ENCODE measurements at regions not wholly inside any gene's neighbourhood (a gene's known extent, or its start where the extent isn't known, plus 50 kb on each side); places are given as distances from the start of the nearest gene placed in this dataset.
A peak's percentile ranks its signal among the peaks of the same experiment; 100 is the strongest.

DNA sequence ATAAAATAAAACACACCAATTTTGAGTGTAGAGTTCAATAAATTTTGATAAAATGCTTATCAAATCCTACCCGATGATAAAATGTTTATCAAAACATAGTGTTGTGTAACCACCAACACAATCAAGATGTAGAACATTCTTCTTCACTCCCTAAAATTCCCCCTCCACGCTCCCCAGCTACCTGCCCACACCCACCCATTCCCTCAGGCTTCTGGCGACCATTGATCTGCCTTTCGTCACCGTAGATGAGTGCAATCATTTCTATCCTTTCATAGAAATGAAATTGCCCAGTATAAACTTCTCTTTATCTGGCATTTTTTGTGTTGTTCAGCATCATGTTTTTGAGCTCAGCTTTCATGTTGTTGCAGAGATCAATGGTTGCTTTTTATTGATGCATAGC, 90.7 kb upstream of the TBX3 start:
- no peak for DNase-seq
- Mint-ChIP-seq H3K4me1 (peaks cover under 1% of the 10 kb centered on the region), H3K36me3 (peaks cover 0 to 3% of the 10 kb centered on the region in 2 donors), H3K27me3 (ENCODE audit: low read depth in 3 of 3) (peaks cover 2 to 9% (median 8%) of the 10 kb centered on the region in 3 donors), H3K4me3 (no peak overlapping the region), H3K9me3 (peaks cover 0 to 4% (median 0%) of the 10 kb centered on the region in 7 donors), H3K27ac (no peak overlapping the region)
- intact Hi-C loops (cut with micrococcal nuclease) = no loop called here
- Histone ChIP-seq H3K9me3 (replicated peaks in 1 of 2; ENCODE audit: control insufficient read depth in 1 of 2, insufficient read depth in 1 of 2, low read length in 2 of 2) (no peaks in the 10 kb centered on the region), H3K9ac (ENCODE audit: insufficient read depth, low read length, poor library complexity, severe bottlenecking) (no peak overlapping the region), H3K79me2 (ENCODE audit: insufficient read depth, low read length) (no peaks in the 10 kb centered on the region), H3K27ac (ENCODE audit: low read depth in 1 of 2, low read length in 2 of 2) (no peak overlapping the region), H4K20me1 (ENCODE audit: insufficient read depth, low read length) (no peaks in the 10 kb centered on the region), H3K4me1 (ENCODE audit: control insufficient read depth in 1 of 2, insufficient read depth in 2 of 2, low read length in 2 of 2) (peaks cover 0 to 8% of the 10 kb centered on the region in 2 donors), H3K27me3 (ENCODE audit: control insufficient read depth in 2 of 2, insufficient read depth in 2 of 2, low read length in 2 of 2) (no peaks in the 10 kb centered on the region), H3K36me3 (replicated peaks in 1 of 2; ENCODE audit: control insufficient read depth in 1 of 2, insufficient read depth in 2 of 2, low read length in 2 of 2) (no peaks in the 10 kb centered on the region), H2AFZ (ENCODE audit: insufficient read depth, low read depth, low read length, poor library complexity, severe bottlenecking) (no peak overlapping the region), H3K4me3 (replicated peaks in 1 of 3; ENCODE audit: low read depth in 2 of 3, low read length in 3 of 3) (no peak overlapping the region), H3K4me2 (replicated peaks; ENCODE audit: extremely low read depth, low read length, poor library complexity, severe bottlenecking) (no peak overlapping the region)
- WGBS (ENCODE audit: insufficient coverage) = 100% methylated on average over 1 of the region's 5 CpGs
- TF ChIP-seq, protein P1, sequence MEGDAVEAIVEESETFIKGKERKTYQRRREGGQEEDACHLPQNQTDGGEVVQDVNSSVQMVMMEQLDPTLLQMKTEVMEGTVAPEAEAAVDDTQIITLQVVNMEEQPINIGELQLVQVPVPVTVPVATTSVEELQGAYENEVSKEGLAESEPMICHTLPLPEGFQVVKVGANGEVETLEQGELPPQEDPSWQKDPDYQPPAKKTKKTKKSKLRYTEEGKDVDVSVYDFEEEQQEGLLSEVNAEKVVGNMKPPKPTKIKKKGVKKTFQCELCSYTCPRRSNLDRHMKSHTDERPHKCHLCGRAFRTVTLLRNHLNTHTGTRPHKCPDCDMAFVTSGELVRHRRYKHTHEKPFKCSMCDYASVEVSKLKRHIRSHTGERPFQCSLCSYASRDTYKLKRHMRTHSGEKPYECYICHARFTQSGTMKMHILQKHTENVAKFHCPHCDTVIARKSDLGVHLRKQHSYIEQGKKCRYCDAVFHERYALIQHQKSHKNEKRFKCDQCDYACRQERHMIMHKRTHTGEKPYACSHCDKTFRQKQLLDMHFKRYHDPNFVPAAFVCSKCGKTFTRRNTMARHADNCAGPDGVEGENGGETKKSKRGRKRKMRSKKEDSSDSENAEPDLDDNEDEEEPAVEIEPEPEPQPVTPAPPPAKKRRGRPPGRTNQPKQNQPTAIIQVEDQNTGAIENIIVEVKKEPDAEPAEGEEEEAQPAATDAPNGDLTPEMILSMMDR (IDR thresholded peaks at IDR 0.05) = no peak

DNA sequence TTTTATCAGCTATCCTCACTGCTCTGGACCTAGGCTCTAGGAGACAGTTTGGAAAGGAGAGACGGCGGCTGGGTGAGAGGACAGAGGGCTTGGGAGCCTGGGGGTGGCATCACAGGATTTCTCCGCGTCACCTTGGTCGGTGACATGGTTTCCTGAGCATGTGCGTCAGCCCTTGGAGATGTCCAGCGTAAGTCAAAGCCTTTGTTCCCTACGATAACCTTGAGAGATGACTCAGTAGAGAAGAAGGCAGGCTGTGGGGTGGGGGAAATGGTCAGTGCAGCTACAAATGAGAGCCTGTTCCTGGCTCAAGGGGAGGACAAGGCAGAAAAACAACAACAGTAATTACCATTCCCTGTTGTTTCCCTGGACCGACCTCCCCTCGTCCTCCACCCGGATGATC, 90.2 kb upstream of the TBX3 start:
- Histone ChIP-seq H2AFZ (ENCODE audit: insufficient read depth, low read depth, low read length, poor library complexity, severe bottlenecking) (no peak overlapping the region), H3K9me3 (replicated peaks in 1 of 2; ENCODE audit: control insufficient read depth in 1 of 2, insufficient read depth in 1 of 2, low read length in 2 of 2) (no peaks in the 10 kb centered on the region), H3K27ac (ENCODE audit: low read depth in 1 of 2, low read length in 2 of 2) (no peak overlapping the region), H3K36me3 (replicated peaks in 1 of 2; ENCODE audit: control insufficient read depth in 1 of 2, insufficient read depth in 2 of 2, low read length in 2 of 2) (no peaks in the 10 kb centered on the region), H4K20me1 (ENCODE audit: insufficient read depth, low read length) (no peaks in the 10 kb centered on the region), H3K4me3 (replicated peaks in 1 of 3; ENCODE audit: low read depth in 2 of 3, low read length in 3 of 3) (no peak overlapping the region), H3K79me2 (ENCODE audit: insufficient read depth, low read length) (no peaks in the 10 kb centered on the region), H3K4me2 (replicated peaks; ENCODE audit: extremely low read depth, low read length, poor library complexity, severe bottlenecking) (no peak overlapping the region), H3K4me1 (ENCODE audit: control insufficient read depth in 1 of 2, insufficient read depth in 2 of 2, low read length in 2 of 2) (peaks cover 0 to 13% of the 10 kb centered on the region in 2 donors), H3K27me3 (ENCODE audit: control insufficient read depth in 2 of 2, insufficient read depth in 2 of 2, low read length in 2 of 2) (no peaks in the 10 kb centered on the region), H3K9ac (ENCODE audit: insufficient read depth, low read length, poor library complexity, severe bottlenecking) (no peak overlapping the region)
- Mint-ChIP-seq H3K27me3 (ENCODE audit: low read depth in 3 of 3) (peaks cover 1 to 9% (median 7%) of the 10 kb centered on the region in 3 donors), H3K4me3 (no peak overlapping the region), H3K36me3 (peaks cover 0 to 6% of the 10 kb centered on the region in 2 donors), H3K9me3 (peaks cover 0 to 5% (median 0%) of the 10 kb centered on the region in 7 donors), H3K27ac (peak overlapping the region in 2 of 7 donors; percentile 28 to 70), H3K4me1 (peaks cover 5% of the 10 kb centered on the region)
- TF ChIP-seq, protein P1 (IDR thresholded peaks at IDR 0.05) = no peak
- 93% methylated on average over 2 of the region's 11 CpGs for WGBS (ENCODE audit: insufficient coverage)
- peak in 1 of 3 donors; percentile 20 for DNase-seq
- intact Hi-C loops (cut with micrococcal nuclease) = no loop called here
